Tibial nerve (tissue), 4 donors: ENCODE measurements at regions not wholly inside any gene's neighbourhood (a gene's known extent, or its start where the extent isn't known, plus 50 kb on each side); places are given as distances from the start of the nearest gene placed in this dataset.

ENCODE experiments used
- DNase-seq, 2 donors: peaks; one replicate each; pipeline ENCODE4 v3.0.0-alpha.2; 2019; ENCODE audit warnings: low spot score in 2 of 2
- H3K27ac ChIP-seq, 4 donors: fragments of 200-600 bp; sonication (generic) in 3 of 4; one replicate each; pipeline ENCODE4 v1.5.1; 2017 to 2019; ENCODE audit warnings: mild to moderate bottlenecking in 1 of 4
- H3K27me3 ChIP-seq, 2 donors: fragments of 200-600 bp; sonication (generic) in 1 of 2; one replicate each; pipeline versions ENCODE4 v1.5.1 to v1.6.0; 2017 to 2019
- H3K36me3 ChIP-seq, 3 donors: fragments of 200-600 bp; sonication (generic); one replicate each; pipeline ENCODE4 v1.5.1; 2018 to 2019
- H3K4me1 ChIP-seq, 4 donors: fragments of 200-600 bp; sonication (generic) in 3 of 4; one replicate each; pipeline ENCODE4 v1.5.1; 2017 to 2019
- H3K4me3 ChIP-seq, 4 donors: fragments of 200-600 bp; sonication (generic) in 3 of 4; one replicate each; pipeline ENCODE4 v1.5.1; 2017 to 2019; ENCODE audit warnings: mild to moderate bottlenecking in 1 of 4, moderate library complexity in 1 of 4
- H3K9me3 ChIP-seq, 4 donors: fragments of 200-600 bp; sonication (generic) in 3 of 4; one replicate each; pipeline ENCODE4 v1.5.1; 2017 to 2019
- CTCF ChIP-seq, 5 experiments: fragments of 200-600 bp in 3 of 5; fragments of 450-650 bp in 2 of 5; sonication (generic) in 3 of 5; IDR thresholded peaks; one replicate each; pipeline ENCODE4 v1.5.1; 2016 to 2019; ENCODE audit warnings: antibody characterized with exemption in 5 of 5, mild to moderate bottlenecking in 3 of 5, moderate library complexity in 2 of 5
- EP300 ChIP-seq, 2 donors: sonication (generic); formaldehyde crosslinking; IDR thresholded peaks; one replicate each; pipeline ENCODE4 v1.6.1; 2017; ENCODE audit warnings: antibody characterized with exemption in 2 of 2, mild to moderate bottlenecking in 1 of 2
- POLR2A ChIP-seq, 2 donors: fragments of 450-650 bp; IDR thresholded peaks; one replicate each; pipeline ENCODE4 v1.6.1; 2017; ENCODE audit warnings: antibody characterized with exemption in 2 of 2, mild to moderate bottlenecking in 2 of 2, moderate library complexity in 2 of 2
- WGBS, 2 donors: methylation state at CpG; one replicate each; pipeline ENCODE4 v1.1.5; 2018; 5-methylcytosine and 5-hydroxymethylcytosine counted together

DNA sequence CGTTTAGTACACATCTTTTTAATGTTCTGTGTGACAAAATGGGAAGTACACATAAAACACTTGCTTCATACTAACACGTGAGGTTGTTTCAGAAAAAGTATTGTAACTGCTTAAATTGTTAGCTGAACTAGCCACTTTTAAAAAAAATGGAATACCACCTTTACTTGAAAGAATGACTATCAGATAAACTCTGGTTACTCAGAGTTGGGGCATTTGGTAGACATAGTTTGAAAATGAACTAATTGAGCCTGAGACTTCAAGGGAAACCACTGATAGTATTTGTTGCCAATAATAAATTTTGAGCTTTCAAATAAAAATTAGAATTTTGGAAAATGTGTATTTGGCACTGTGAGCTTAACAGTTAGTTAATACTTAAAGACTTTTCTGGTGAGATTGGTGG lies 103.0 kb upstream of the FBXO11 start:
- TF ChIP-seq CTCF (IDR thresholded peaks at IDR 0.05) (no peak), POLR2A (IDR thresholded peaks at IDR 0.05) (no peak), EP300 (IDR thresholded peaks at IDR 0.05) (no peak)
- Histone ChIP-seq H3K27me3 (no peaks in the 10 kb centered on the region), H3K4me1 (no peaks in the 10 kb centered on the region), H3K4me3 (no peak overlapping the region), H3K36me3 (no peaks in the 10 kb centered on the region), H3K9me3 (no peaks in the 10 kb centered on the region), H3K27ac (no peak overlapping the region)
- 89 to 90% methylated on average over 2 of the region's 2 CpGs for WGBS, 2 donors
- no peak for DNase-seq

- no peaks in the 10 kb centered on the region for H3K4me1 ChIP-seq
- no peaks in the 10 kb centered on the region for H3K36me3 ChIP-seq
- TF ChIP-seq POLR2A (IDR thresholded peaks at IDR 0.05) (no peak), CTCF (IDR thresholded peaks at IDR 0.05) (no peak), EP300 (IDR thresholded peaks at IDR 0.05) (no peak)
- WGBS, 2 donors: 29 to 36% methylated on average over 1 of the region's 1 CpG
- no peak for DNase-seq
- H3K9me3 ChIP-seq: peaks cover 0 to 10% (median 0%) of the 10 kb centered on the region in 4 donors
- H3K4me3 ChIP-seq: no peak overlapping the region
- no peaks in the 10 kb centered on the region for H3K27me3 ChIP-seq
- no peak overlapping the region for H3K27ac ChIP-seq
These were observed 109.1 kb upstream of the FBXO11 start for GRCh38 chr2:48015421-48015820.

DNA sequence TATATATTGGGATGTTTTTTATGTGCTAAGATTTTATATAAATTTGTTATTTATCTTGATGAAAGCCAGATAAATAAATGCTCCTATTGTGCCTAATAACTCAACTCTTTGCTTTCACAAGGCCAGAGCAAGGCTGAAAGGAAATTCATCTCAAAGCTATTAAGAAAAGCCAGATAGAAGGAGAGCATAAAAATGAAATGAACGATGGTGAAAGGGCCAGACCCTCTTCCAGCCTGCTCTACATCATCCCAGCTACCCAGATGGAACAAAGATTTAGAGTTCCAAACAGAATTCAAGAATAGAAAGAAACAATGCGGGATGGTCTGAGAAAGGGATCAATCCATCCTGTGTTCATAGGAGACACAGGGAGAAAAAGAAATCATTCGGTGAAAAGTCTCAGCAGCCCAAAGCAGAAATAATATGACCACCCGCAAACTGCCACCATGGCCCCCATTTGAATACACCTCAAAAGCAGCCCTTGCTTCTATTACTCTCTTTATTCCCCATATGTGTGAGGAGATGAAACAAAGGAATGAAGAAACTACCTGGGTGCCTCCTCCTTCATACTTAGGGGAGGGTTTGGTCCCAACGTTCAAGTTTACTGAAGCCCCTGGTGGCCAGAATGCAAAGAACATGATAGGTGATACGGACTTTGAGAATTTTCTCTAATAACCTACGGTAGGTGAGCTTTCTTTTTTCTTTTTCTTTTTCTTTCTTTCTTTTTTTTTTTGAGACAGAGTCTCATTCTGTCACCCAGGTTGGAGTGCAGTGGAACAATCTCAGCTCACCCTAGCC lies 110.1 kb upstream of the FBXO11 start:
- WGBS, 2 donors: 74 to 77% methylated on average over 7 of the region's 7 CpGs
- Histone ChIP-seq H3K27me3 (no peaks in the 10 kb centered on the region), H3K4me3 (no peak overlapping the region), H3K36me3 (no peaks in the 10 kb centered on the region), H3K27ac (no peak overlapping the region), H3K4me1 (no peaks in the 10 kb centered on the region), H3K9me3 (peaks cover 0 to 10% (median 0%) of the 10 kb centered on the region in 4 donors)
- DNase-seq: no peak
- TF ChIP-seq POLR2A (IDR thresholded peaks at IDR 0.05) (no peak), EP300 (IDR thresholded peaks at IDR 0.05) (no peak), CTCF (IDR thresholded peaks at IDR 0.05) (no peak)

DNA sequence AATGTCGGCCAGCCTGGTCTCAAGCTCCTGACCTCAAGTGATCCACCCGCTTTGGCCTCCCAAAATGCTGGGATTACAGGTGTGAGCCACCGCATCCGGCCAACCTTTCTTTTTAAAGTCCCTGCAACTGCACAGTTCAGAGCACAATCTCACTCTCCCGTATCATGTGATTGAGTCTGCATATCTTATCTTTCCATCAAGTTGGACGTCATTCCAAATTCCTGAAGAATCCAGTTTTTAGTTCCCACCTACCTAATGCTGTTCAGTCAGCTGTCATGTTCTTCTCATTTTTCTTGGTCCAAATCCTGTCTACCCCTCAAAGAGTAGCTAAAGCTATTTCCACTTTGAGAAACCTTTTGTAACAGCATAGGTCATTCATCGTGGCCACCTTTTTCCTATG lies 110.8 kb upstream of the FBXO11 start:
- 96 to 98% methylated on average over 7 of the region's 7 CpGs for WGBS, 2 donors
- H3K36me3 ChIP-seq: no peaks in the 10 kb centered on the region
- no peak overlapping the region for H3K27ac ChIP-seq
- no peak overlapping the region for H3K4me3 ChIP-seq
- no peak for TF ChIP-seq EP300 (IDR thresholded peaks at IDR 0.05)
- no peak for TF ChIP-seq POLR2A (IDR thresholded peaks at IDR 0.05)
- no peak for TF ChIP-seq CTCF (IDR thresholded peaks at IDR 0.05)
- peaks cover 0 to 10% (median 0%) of the 10 kb centered on the region in 4 donors for H3K9me3 ChIP-seq
- no peak for DNase-seq
- H3K4me1 ChIP-seq: no peaks in the 10 kb centered on the region
- no peaks in the 10 kb centered on the region for H3K27me3 ChIP-seq

GRCh38 chr2:48018480-48018879 lies 112.2 kb upstream of the FBXO11 start:
- TF ChIP-seq EP300 (IDR thresholded peaks at IDR 0.05) (no peak), CTCF (IDR thresholded peaks at IDR 0.05) (no peak), POLR2A (IDR thresholded peaks at IDR 0.05) (no peak)
- Histone ChIP-seq H3K4me3 (no peak overlapping the region), H3K36me3 (no peaks in the 10 kb centered on the region), H3K27me3 (no peaks in the 10 kb centered on the region), H3K9me3 (peaks cover 0 to 10% (median 0%) of the 10 kb centered on the region in 4 donors), H3K4me1 (no peaks in the 10 kb centered on the region), H3K27ac (no peak overlapping the region)
- DNase-seq: no peak
